HG02623 (cell line): ENCODE measurements at regions not wholly inside any gene's neighbourhood (a gene's known extent, or its start where the extent isn't known, plus 50 kb on each side); places are given as distances from the start of the nearest gene placed in this dataset.

ENCODE experiments used
- ATAC-seq: cut with Tn5 transposase; IDR thresholded peaks from one replicate; pipeline ENCODE4 v1.9.1; 2021; ENCODE audit warnings: moderate library complexity; ENCODE audit not compliant: unreplicated experiment

DNA sequence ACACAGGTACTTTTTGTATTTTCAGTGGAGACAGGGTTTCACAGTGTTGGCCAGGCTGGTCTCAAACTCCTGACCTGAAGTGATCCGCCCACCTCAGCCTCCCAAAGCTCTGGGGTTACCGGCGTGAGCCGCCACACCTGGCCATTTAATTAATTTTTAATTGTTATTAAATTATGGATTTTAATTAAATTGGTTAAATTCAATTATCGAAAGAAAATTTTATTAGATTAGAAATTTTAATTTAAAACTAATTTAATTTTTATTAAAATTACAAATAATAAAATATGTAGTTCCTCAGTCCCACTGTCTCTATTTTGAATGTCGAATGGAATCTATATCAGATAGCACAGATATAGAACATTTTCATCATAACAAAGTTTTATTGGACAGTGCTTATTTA lies 416.5 kb downstream of the GABRG2 start:
- ATAC-seq: no peak

DNA sequence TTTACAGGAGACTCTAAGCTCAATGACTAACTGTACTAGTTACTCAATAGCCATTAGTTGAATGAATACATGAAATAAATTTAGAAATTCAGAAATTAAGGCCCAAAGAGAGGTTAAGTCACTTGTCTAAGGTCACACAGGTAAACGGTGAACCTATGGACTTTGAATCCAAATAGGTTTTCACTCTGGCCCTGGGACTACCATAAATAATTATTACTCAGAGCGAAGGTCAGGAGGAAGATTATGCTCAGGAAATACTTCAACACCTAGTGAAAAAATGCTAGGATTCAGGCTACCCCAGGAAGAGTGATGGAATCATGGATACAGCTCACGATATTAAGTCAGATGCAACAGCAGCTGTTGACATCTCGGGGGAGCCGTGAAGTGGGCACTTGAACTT lies 417.4 kb downstream of the GABRG2 start:
- ATAC-seq: no peak

DNA sequence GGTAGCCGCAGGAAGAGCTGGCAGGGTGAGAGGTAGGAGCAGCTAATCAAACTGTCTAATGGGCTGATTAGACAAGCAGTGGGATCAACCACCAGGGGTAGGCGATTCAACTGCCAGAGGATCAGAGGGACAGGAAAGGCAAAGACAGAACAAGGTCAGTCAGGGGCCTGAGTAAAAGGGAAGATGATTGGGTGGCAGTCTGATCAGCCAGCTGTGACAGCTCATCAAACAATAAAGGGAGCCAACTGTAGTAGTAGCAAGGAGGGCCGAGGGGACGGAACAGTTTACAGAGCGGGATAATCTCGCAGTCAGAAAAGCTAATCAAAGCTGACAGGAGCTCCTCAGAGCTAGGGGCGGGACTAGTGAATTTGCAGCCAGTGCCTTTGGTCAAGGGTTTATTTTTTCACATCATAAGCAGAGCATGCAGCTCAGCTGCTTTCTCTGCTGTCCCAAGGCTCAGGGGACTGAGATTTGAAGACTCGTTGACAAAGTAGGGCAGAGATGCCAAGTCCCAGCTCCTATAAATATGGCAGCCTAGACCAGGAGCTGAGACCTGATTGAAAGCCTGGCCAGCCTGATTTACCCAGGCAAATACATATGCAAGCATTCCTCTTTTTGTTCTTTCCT lies 418.2 kb downstream of the GABRG2 start:
- ATAC-seq: no peak

GRCh38 chr5:162487528-162488525 lies 420.3 kb downstream of the GABRG2 start:
- ATAC-seq: no peak

- ATAC-seq: no peak
Measured at GRCh38 chr5:162496100-162496808, 428.7 kb downstream of the GABRG2 start.

DNA sequence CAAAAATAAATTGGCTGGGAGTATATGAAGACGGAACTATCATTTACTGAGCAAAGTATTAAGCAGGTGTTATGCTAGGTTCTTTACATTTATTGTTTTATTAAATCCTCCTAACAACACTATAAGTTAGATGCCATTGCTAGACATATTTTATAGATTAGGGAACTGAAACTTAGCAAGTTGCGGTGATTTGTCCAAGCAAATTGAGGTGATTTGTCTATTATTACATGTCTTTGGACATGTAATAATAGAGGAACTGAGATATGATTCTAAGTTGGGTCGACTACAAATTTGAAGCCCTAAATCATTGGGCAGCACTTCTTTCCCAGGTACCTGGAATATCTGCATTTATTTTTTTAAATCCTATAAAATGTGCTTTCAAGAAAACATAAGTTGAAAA lies 429.9 kb downstream of the GABRG2 start:
- ATAC-seq: no peak

DNA sequence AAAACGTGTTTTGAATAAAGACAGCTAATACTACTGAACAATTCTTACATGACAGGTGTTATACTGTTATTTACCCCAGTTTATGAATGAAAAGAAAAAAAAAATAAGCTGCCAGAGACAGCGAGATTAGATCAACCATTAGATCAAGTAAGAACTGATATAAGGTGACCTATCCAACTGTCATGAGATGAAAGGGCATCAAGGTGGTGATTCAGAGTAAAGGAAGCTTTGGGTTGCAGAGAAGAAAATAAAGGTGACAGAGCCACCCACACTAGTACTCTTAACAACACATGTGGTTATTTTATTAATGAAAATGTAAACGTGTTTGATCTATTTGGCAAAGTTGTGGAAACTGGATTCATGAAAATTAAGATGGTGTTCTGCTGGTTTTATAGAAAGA lies 435.2 kb downstream of the GABRG2 start:
- no peak for ATAC-seq

DNA sequence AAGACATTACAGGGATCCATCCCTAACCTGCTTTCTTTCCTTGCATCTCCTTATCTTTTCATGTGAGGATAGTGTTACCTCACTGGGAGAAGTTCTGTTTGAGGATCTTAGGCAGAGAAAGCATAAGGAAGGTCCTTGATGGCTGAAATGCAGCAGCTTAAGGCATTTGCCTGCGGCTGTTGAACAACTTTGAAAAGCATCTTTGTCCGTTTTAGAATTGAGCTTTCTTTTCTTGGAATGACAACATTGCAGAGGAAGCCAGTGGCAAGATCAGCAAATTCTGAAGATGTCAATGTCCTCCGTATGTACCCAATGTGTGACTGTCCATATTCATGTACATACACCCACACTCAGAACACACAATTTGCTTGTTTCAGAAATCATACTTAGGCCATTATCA lies 436.2 kb downstream of the GABRG2 start:
- no peak for ATAC-seq

DNA sequence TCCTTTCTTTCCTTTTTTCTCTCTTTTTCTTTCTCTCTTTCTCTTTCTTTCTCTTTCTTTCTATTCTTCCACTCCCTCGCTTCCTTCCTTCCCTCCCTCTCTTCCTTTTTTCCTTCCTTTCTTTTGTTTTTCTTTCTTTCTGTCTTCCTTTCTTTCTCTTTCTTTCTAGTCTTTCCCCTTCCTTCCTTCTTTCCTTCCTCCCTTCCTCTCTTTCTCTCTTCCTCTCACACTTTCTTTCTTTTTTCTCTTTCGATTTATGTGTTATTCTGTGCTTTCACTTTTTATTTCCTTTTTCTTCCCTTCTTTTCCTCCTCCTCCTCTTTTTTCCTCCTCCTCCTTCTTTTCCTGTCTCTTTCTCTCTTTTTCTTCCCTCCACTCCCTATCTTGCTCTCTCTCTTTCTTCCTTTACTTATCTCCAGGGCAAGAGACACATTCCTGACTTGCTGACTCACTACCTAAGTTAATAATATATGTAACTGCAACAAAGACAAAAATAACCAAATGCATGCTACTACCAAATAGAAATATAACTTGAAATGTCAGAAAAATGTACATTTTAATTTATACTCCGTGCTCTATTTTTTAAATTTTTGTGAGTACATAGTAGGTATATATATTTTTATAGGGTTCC lies 445.5 kb downstream of the GABRG2 start:
- no peak for ATAC-seq

DNA sequence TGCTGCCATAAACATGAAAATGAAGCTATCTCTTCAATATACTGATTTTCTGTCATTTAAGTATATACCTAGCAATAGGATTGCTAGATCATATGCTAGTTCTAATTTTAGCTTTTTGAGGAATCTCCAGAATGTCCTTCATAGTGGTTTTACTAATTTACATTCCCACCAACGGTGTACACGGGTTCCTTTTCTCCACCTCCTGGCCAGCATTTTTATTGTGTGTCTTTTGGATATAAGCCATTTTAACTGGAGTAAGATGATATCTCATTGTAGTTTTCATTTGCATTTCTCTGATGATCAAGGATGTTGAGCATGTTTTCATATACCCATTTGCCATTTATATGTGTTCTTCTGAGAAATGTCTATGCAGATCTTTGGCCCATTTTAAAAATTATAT lies 446.5 kb downstream of the GABRG2 start:
- ATAC-seq: no peak

DNA sequence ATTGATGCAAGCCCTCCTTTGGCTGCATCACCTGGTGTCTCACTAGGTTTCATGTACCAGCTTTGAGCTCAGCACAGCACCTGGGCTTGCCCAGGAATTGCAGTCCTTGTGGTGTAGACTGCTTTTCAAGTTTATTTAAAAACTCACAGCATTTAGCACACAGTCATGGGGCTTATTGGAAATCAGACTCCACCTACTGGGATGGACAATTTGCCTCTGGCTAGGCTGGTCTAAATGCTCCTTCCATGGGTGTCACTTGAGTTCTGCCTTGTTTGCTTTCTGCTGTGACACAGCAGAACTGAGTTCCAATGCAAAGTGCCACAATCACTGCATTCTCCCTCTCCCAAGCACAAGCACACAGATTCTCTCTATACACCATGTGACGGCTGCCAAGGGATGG lies 453.3 kb downstream of the GABRG2 start:
- no peak for ATAC-seq

DNA sequence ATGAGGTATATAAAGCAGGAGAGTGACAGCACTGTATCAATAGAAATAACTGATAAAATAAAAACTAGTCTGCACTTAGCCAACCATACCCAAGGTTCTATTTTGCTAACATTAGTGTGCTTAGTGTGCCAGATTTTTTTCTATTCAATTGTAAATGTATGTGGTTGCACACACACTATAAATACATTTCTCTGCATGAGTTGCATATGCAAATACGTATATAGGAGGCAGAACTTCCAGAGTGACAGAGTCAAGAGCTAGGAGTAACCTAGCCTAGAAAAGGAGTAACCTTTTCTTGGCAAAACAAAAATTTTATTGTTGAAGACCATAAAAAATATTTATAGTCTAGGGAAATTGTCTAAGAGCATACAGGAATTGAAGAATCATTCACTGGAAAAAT lies 461.6 kb downstream of the GABRG2 start:
- ATAC-seq: no peak

DNA sequence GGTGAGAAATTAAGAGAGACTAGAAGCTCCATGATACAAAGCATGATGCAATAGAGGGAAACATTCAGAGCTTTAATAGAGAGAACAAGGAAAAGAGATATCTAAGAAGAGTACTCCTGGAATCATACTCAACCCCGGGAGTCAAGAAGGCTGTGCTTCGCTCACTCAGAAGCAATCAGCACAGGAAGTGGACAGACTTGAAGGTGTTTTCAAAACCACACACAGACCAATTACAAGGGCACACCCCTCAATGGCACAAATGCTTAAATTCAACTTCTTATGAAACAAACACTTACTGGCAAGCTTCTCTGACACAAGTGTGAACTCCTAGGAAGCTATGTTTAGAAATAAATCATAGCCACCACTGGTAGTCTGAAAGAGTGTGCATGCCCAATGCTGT lies 462.3 kb downstream of the GABRG2 start:
- ATAC-seq: no peak

DNA sequence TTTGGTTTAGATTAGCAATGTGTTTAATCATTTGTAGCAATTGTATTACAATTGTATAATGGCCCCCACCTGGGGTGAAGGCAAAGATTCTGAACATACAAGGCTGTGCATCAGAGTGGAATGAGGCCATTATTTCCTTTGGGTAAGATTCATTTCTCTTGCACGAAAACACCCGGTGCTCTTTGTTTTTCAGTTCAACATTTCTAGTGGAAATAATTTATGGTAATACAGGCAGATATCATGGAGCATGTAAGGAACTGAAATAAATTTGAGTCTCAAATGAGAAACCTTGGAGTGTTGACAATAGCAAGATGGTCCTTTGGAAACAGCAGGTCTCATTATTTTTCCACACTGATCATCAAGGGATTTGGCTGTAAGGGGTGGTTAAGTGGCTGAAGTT lies 475.9 kb downstream of the GABRG2 start:
- no peak for ATAC-seq

DNA sequence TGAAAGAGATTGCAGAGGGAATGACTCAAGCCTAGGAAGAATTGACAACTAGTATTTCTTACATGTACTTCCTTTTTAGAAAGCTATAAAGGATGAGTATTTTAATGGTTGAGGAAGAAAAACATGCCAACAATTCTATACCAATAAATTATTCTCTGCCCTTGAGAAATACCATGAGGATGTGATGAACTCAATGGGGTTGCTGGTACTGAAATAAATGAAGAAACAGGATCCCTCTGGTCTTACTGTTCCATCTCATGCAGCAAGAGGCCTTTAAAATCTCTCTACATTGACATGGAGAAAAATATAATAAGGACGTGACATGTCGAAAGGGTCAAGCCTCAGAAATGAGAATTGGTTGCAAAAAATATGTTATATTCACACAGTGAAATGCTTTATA lies 477.3 kb downstream of the GABRG2 start:
- no peak for ATAC-seq

DNA sequence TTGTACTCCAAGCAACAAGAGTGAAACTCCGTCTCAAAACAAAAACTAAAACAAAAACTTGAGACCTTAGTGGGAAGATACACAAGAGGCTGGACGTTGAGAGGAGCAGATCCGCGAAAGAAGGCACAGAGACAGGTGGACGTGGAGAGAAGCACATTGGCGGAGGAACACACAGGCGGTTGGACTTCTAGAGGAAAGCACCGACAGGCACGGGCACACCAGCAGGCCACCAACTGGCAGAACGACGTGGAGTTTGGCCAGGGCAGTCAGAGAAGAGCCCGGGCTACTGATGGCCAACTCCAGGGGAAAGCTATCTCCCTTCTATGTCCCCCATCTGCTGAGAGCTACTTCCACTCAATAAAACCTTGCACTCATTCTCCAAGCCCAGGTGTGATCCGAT lies 482.7 kb downstream of the GABRG2 start:
- ATAC-seq: no peak

- no peak for ATAC-seq
Measured at GRCh38 chr5:162558120-162558519, 490.5 kb downstream of the GABRG2 start.

DNA sequence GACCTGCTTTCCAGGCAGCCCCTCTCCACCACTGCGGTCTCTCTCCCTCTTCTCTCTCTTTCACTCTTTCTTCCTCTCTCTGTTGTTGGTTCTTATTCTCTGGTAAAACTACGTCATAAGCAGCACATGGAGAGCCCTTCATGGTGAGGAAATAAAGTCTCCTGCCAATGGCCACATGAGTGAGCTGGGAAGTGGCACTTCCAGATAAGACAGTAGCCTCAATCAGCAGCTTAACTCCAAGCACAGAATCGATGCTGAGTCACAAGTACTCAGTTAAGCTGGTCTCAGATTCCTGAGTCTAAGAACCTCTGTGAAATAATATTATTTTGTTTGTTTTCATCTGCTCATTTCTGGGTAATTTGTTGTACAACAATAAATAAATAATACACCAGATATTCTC lies 500.1 kb downstream of the GABRG2 start:
- ATAC-seq: no peak

GRCh38 chr5:162573758-162574157 lies 506.2 kb downstream of the GABRG2 start:
- no peak for ATAC-seq

DNA sequence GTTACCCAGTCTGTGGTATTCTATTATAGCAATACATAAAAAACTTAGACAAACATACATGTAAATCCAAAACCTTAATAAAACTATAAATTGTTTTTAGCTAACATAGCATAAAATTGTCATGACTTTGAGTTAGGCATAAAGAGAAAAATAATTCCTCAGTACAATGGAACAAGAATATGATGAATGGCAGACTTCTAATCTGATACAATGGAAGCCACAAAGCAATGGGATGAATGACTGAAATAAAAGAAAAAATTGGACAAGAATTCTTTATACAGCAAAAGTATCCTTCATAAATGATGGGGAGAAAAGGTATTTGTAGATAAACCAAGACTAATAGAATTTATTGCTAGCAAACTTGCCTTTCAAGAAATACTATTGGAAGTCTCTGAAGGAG lies 524.2 kb downstream of the GABRG2 start:
- ATAC-seq: no peak

DNA sequence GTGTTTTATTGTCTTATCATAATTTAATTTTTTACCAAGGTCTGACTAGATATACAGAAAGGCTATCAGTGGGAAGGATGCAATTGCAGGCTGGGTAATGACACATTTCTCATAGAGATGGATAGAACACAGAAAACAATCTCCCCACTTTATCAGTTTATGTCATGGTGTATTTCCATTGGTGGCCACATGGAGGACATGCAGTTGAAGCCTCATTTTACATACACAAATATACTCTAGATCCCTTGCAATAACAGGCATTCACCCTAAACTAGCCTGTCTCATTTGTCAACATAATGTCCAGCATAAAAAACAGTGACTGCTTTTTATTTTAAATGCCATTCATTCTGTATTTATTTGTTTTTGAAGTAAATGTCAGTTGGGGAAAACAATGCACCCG lies 526.3 kb downstream of the GABRG2 start:
- ATAC-seq: peak; percentile 43
